Mammary epithelial cell (primary cell): ENCODE measurements at regions not wholly inside any gene's neighbourhood (a gene's known extent, or its start where the extent isn't known, plus 50 kb on each side); places are given as distances from the start of the nearest gene placed in this dataset.

Experiments used
- CTCF ChIP-seq, 2 donors: IDR thresholded peaks in 1 of 2; conservative IDR thresholded peaks in 1 of 2; 2 replicates each; pipeline ENCODE4 v1.5.1; 2011 to 2012; ENCODE audit warnings: inconsistent platforms in 2 of 2, low read length in 2 of 2, mild to moderate bottlenecking in 2 of 2, control low read depth in 1 of 2, low read depth in 1 of 2; ENCODE audit not compliant: insufficient read depth in 1 of 2; ENCODE audit errors: extremely low read depth in 1 of 2
- EZH2 ChIP-seq: IDR thresholded peaks from 2 replicates; pipeline ENCODE4 v1.6.1; 2012; ENCODE audit warnings: low read length, inconsistent platforms, borderline replicate concordance

GRCh38 chr9:87214991-87215390, 267.7 kb upstream of the GAS1 start:
- TF ChIP-seq CTCF (conservative IDR thresholded peaks at IDR 0.05 in 1 of 2, IDR thresholded peaks at IDR 0.05 in 1 of 2; ENCODE audit: extremely low read depth in 1 of 2, insufficient read depth in 1 of 2, low read depth in 1 of 2, low read length in 2 of 2) (no peak), EZH2 (no peak)
